Testis (tissue), 2 donors: ENCODE measurements at regions not wholly inside any gene's neighbourhood (a gene's known extent, or its start where the extent isn't known, plus 50 kb on each side); places are given as distances from the start of the nearest gene placed in this dataset.

ENCODE experiments used
- POLR2A ChIP-seq: fragments of 450-650 bp; IDR thresholded peaks from one replicate; pipeline ENCODE4 v1.6.1; 2017; ENCODE audit warnings: antibody characterized with exemption, mild to moderate bottlenecking, moderate library complexity
- TF ChIP-seq, protein P1 (sequence below), 3 experiments: fragments of 450-650 bp in 2 of 3; fragments of 200-600 bp in 1 of 3; sonication (generic) in 1 of 3; IDR thresholded peaks; one replicate each; pipeline ENCODE4 v1.5.1; 2016 to 2019; ENCODE audit warnings: antibody characterized with exemption in 3 of 3, mild to moderate bottlenecking in 2 of 3, moderate library complexity in 1 of 3

DNA sequence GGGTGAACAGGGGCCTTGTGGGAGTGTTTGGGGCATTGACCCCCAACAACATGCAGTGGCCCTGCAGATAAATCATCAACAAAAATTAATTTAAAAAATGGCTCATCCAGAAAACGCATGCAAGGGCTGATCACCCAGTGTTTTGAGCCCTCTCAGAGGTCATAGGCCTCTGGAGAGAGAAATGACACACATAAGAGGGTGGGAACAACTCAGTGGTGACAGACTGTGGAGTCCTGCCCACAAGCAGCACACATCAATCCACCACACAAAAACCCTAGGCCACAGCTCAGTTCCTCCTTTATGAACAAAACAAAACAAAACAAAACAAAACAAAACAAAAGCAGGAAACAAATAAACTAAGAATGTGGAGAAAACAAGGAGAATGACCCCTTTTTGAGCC is 351.7 kb upstream of the SPHKAP start:
- TF ChIP-seq, protein P1, sequence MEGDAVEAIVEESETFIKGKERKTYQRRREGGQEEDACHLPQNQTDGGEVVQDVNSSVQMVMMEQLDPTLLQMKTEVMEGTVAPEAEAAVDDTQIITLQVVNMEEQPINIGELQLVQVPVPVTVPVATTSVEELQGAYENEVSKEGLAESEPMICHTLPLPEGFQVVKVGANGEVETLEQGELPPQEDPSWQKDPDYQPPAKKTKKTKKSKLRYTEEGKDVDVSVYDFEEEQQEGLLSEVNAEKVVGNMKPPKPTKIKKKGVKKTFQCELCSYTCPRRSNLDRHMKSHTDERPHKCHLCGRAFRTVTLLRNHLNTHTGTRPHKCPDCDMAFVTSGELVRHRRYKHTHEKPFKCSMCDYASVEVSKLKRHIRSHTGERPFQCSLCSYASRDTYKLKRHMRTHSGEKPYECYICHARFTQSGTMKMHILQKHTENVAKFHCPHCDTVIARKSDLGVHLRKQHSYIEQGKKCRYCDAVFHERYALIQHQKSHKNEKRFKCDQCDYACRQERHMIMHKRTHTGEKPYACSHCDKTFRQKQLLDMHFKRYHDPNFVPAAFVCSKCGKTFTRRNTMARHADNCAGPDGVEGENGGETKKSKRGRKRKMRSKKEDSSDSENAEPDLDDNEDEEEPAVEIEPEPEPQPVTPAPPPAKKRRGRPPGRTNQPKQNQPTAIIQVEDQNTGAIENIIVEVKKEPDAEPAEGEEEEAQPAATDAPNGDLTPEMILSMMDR (IDR thresholded peaks at IDR 0.05) = no peak
- no peak for TF ChIP-seq POLR2A
